ENCODE measurements at regions not wholly inside any gene's neighbourhood (a gene's known extent, or its start where the extent isn't known, plus 50 kb on each side); places are given as distances from the start of the nearest gene placed in this dataset.

- no peak for FAIRE-seq
- Histone ChIP-seq H3K27me3 (ENCODE audit: control insufficient read depth, insufficient read depth, low read length) (no peaks in the 10 kb centered on the region), H3K36me3 (ENCODE audit: control insufficient read depth, insufficient read depth, low read length) (no peaks in the 10 kb centered on the region), H3K4me3 (ENCODE audit: low read depth, low read length) (no peak overlapping the region)
- no peak for DNase-seq (ENCODE audit: low read depth)
- TF ChIP-seq, protein P1, sequence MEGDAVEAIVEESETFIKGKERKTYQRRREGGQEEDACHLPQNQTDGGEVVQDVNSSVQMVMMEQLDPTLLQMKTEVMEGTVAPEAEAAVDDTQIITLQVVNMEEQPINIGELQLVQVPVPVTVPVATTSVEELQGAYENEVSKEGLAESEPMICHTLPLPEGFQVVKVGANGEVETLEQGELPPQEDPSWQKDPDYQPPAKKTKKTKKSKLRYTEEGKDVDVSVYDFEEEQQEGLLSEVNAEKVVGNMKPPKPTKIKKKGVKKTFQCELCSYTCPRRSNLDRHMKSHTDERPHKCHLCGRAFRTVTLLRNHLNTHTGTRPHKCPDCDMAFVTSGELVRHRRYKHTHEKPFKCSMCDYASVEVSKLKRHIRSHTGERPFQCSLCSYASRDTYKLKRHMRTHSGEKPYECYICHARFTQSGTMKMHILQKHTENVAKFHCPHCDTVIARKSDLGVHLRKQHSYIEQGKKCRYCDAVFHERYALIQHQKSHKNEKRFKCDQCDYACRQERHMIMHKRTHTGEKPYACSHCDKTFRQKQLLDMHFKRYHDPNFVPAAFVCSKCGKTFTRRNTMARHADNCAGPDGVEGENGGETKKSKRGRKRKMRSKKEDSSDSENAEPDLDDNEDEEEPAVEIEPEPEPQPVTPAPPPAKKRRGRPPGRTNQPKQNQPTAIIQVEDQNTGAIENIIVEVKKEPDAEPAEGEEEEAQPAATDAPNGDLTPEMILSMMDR (IDR thresholded peaks at IDR 0.05; ENCODE audit: insufficient read depth, low read length, severe bottlenecking) = no peak
Observed at GRCh38 chr5:97745817-97746216, 562.8 kb upstream of the RIOK2 start.

GRCh38 chr5:97750576-97750975 is 567.5 kb upstream of the RIOK2 start:
- TF ChIP-seq, protein P1 (IDR thresholded peaks at IDR 0.05; ENCODE audit: insufficient read depth, low read length, severe bottlenecking) = no peak
- FAIRE-seq = no peak
- no peaks in the 10 kb centered on the region for H3K27me3 ChIP-seq (ENCODE audit: control insufficient read depth, insufficient read depth, low read length)
- no peaks in the 10 kb centered on the region for H3K36me3 ChIP-seq (ENCODE audit: control insufficient read depth, insufficient read depth, low read length)
- H3K4me3 ChIP-seq (ENCODE audit: low read depth, low read length) = no peak overlapping the region
- no peak for DNase-seq (ENCODE audit: low read depth)

- Histone ChIP-seq H3K36me3 (ENCODE audit: control insufficient read depth, insufficient read depth, low read length) (no peaks in the 10 kb centered on the region), H3K27me3 (ENCODE audit: control insufficient read depth, insufficient read depth, low read length) (no peaks in the 10 kb centered on the region), H3K4me3 (ENCODE audit: low read depth, low read length) (no peak overlapping the region)
- no peak for DNase-seq (ENCODE audit: low read depth)
- FAIRE-seq = no peak
- TF ChIP-seq, protein P1 (IDR thresholded peaks at IDR 0.05; ENCODE audit: insufficient read depth, low read length, severe bottlenecking) = no peak
Observed at GRCh38 chr5:97751540-97751939, 568.5 kb upstream of the RIOK2 start.

- Histone ChIP-seq H3K4me3 (ENCODE audit: low read depth, low read length) (no peak overlapping the region), H3K27me3 (ENCODE audit: control insufficient read depth, insufficient read depth, low read length) (no peaks in the 10 kb centered on the region), H3K36me3 (ENCODE audit: control insufficient read depth, insufficient read depth, low read length) (no peaks in the 10 kb centered on the region)
- DNase-seq (ENCODE audit: low read depth) (no peak), FAIRE-seq (no peak)
- TF ChIP-seq, protein P1 (IDR thresholded peaks at IDR 0.05; ENCODE audit: insufficient read depth, low read length, severe bottlenecking) = no peak
Observed at GRCh38 chr5:97752871-97753270, 569.8 kb upstream of the RIOK2 start.

GRCh38 chr5:97762483-97762882 is 579.4 kb upstream of the RIOK2 start:
- Histone ChIP-seq H3K27me3 (ENCODE audit: control insufficient read depth, insufficient read depth, low read length) (no peaks in the 10 kb centered on the region), H3K4me3 (ENCODE audit: low read depth, low read length) (no peak overlapping the region), H3K36me3 (ENCODE audit: control insufficient read depth, insufficient read depth, low read length) (no peaks in the 10 kb centered on the region)
- TF ChIP-seq, protein P1 (IDR thresholded peaks at IDR 0.05; ENCODE audit: insufficient read depth, low read length, severe bottlenecking) = no peak
- no peak for DNase-seq (ENCODE audit: low read depth)
- no peak for FAIRE-seq

GRCh38 chr5:97764700-97765099 is 581.7 kb upstream of the RIOK2 start:
- FAIRE-seq (no peak), DNase-seq (ENCODE audit: low read depth) (peak; percentile 95)
- Histone ChIP-seq H3K36me3 (ENCODE audit: control insufficient read depth, insufficient read depth, low read length) (no peaks in the 10 kb centered on the region), H3K27me3 (ENCODE audit: control insufficient read depth, insufficient read depth, low read length) (no peaks in the 10 kb centered on the region), H3K4me3 (ENCODE audit: low read depth, low read length) (no peak overlapping the region)
- TF ChIP-seq, protein P1 (IDR thresholded peaks at IDR 0.05; ENCODE audit: insufficient read depth, low read length, severe bottlenecking) = no peak
